Daoy (cell line): ENCODE measurements at regions not wholly inside any gene's neighbourhood (a gene's known extent, or its start where the extent isn't known, plus 50 kb on each side); places are given as distances from the start of the nearest gene placed in this dataset.

Experiments used
- DNase-seq: peaks from one replicate; pipeline ENCODE4 v3.0.0-alpha.2; 2015; ENCODE audit warnings: low read depth

DNA sequence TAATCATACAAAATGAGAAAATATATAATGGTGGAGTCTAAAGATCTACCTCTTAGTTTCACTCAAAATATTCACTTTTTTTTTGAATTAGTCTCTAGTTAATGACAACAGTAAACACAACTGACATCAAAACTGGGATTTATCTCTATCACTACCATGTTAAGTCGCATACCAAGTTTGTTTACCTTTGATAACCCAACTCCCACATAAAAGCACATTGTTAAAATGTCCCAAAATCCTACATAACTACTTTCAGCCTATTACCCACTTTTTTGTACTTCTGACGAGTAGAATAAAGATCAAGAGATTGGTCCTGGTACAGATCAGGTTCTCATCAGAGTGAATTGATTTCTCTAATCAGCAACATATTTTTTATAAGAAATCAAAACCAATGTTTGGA is 518.5 kb downstream of the EPHA3 start:
- DNase-seq, result no peak

DNA sequence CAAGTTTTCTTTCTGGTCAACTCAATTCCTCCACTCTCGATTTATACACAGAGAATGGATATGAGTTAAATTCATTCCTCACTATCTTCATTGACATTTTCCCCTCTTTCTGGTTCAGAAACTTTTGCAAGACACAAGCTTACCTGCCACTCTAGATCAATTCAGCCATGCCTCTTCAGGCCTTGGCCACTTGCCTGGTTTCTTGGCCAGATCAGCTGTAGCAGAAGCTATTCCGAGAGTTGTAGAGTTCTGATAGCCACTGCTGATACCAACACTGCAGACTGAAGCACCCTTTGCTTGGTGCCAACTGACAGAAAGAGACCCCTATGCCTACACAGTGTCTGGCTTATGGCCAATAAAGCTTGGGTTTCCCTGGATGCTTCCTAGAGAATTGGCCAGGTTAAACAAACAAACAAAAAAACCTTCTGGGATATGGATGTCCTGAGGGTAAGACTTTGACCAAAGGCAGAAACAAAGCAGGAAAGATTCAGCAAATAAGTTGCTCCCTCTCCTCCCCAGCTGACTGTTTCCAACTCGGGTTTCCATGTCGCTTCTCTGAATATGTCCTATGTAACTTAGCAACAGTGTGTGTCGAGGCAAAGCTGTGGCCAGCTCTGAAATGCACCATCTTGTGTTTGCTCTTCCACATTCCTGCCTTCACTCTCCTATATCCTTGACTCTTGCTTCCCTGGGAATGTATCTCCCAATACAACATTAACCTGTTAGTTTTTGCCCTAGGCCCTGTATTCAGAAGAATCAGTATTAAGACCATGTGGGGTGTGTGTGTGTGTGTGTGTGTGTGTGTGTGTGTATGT is 521.6 kb downstream of the EPHA3 start:
- no peak for DNase-seq

DNA sequence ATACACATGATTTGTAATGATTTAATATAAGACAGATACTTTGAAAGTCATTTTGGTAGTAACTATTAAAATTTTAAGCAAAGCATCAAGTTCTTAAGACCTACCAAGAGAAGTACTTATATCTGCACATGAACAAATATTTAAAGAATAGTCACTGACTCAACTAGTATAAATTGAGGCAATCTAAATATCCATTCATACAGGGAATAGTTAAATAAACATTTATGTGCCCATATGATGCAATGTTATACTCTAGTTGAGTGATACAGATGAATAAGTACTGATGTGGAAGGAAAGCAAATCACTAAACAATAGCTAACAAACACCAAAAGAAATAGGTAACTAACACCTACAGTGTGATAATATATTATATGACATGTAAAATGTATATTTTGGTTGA is 527.7 kb downstream of the EPHA3 start:
- no peak for DNase-seq

DNA sequence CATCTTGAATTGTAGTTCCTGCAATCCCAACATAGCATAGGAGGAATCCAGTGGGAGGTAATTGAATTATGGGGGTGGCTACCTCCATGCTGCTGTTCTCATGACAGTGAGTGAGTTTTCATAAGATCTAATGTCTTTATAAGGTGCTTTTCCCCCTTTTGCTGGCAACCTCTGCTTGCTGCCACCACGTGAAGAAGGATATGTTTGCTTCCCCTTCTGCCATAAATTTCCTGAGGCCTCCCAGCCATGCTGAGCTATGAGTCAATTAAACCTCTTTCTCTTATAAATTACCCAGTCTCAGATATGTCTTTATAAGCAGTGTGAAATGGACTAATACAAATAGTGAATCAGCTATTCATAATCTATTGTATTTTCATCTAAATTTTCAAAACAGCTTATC is 537.3 kb downstream of the EPHA3 start:
- no peak for DNase-seq

DNA sequence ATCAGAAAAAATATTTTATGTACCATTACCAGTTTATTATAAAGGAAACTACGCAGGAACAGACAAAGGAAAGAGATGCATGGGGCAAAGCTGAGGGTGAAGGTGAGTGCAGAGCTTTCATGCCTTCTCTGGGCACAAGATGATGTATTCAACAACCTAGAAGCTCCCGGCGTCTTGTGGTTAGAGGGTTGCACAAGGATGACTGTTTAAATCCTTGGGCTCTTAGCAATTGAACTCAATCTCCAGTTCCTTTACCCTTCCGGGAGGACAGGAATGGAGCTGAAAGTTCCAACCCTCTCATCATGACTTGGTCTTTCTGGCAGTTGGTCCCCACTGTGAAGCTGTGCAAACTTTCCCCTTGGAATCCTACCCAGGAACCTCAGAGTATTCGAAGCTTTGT is 542.0 kb downstream of the EPHA3 start:
- no peak for DNase-seq

DNA sequence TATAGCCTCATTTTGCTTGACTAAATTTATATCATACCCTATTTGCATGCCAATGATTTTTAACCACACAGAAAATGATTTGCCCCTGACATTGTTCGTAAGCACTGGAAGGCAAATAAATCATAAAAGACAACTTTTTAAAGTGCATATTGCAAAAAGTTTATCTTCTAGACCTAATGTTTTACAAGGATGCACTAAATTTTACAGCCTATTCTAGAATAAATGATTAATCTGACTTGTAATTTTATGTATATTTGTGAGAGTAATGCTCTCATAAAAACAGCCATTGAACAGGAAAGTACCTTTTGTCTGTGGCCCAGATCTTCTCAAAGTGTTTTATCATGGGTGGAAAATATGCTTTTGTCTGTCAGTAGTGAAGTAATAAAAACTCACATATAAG is 546.6 kb downstream of the EPHA3 start:
- no peak for DNase-seq

DNA sequence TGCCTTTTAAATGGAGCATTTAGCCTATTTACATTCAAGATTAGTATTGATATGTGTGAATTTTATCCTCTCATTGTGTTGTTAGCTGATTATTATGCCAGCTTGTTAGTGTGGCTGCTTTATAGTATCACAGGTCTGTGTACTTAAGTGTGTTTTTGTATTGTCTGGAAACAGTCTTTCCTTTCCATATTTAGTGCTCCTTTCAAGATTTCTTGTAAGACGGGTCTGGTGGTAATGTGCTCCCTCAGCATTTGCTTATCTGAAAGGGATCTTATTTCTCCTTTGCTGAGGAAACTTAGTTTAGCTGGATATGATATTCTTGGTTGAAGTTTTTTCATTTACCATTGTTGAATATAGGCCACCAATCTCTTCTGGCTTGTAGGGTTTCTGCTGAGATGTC is 549.0 kb downstream of the EPHA3 start:
- no peak for DNase-seq

DNA sequence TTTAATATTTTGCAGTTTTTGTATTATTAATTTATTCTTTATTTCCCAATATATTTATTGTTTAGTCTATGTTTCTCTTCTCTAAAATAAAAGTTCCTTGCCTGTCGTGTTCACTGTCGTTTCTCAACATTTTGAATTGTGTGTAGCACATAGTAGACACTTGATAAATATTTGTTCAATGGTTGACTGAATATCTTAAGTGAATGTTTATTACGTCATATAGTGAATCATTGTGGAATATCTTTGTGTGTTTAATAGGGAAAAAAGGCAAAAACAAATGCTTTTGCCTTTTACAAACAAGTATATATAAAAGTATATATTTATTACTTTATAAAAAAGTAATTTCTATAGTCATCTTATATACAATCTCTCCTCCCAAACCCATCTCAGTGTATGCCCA is 572.3 kb downstream of the EPHA3 start:
- no peak for DNase-seq

DNA sequence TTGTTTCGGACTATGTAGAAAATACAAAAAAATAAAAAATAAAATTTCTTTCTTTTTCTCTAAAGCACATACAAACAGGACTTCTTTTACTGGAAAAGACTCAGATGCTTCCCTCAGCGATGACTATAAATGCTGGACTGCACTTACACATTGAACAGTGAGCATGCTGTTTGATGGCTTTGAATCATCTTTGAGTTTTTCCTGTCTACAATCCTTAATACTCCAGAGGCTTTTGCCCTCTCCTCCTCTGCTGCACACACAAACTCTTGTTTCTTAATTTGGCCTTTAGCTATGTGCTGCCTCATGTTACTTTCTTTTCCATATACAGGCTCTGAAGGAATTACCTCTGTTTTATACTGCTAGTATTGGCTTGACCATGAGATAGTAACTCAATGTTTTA is 575.1 kb downstream of the EPHA3 start:
- no peak for DNase-seq

DNA sequence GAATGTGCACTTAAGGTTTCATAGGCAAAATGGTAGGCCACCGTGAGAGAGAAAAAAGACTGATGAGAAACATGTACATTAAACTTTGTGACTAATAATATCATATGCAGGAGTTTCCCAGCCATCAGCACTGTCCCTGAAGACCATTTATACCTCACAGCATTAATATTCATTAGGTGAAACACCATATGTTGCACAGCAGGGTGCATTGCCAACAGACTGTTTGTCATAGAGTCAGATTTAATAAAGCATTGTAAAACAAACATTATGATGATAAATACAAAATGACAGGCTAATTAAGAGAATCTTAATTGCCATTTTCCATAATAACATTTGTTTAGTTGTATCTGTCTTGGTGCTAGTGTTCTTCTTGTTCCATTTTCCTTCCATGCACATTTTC is 578.3 kb downstream of the EPHA3 start:
- DNase-seq, result no peak

DNA sequence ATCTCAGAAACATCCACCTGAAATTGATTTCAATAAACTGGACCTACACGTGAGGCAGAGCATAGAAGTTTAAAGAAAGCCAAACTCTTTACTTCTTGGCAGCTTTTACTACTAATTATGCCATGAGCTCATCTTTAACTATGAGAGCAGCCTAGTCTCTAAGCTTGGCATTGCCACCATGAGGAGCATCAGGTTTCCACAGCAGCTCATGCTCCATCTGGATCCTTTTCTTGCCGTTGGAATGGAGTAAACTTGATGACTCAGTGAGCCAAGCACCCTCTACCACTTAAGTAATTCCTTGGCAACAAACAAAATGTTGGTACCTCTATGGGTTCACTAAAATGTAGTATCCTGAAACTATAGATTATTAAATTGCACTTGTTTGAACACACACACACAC is 583.2 kb downstream of the EPHA3 start:
- no peak for DNase-seq

DNA sequence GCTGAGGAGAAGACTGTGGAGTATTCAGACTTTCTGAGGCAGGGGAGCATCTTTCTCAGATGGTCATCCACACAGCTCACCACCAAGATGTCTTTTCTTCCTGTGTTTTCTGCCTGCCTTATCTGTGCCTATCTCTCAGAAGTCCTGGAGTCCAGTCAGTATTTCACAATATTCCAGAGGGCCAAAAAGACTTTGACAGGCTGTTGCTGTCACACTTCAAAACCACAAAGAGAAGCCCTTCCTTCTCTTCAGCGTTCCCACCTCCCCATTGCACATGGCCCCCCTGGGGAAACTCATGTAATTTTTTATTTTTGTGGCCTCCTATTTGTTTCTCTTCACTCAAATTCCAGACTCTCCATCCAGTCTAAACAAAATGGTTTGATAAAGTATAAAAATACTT is 585.2 kb downstream of the EPHA3 start:
- no peak for DNase-seq

DNA sequence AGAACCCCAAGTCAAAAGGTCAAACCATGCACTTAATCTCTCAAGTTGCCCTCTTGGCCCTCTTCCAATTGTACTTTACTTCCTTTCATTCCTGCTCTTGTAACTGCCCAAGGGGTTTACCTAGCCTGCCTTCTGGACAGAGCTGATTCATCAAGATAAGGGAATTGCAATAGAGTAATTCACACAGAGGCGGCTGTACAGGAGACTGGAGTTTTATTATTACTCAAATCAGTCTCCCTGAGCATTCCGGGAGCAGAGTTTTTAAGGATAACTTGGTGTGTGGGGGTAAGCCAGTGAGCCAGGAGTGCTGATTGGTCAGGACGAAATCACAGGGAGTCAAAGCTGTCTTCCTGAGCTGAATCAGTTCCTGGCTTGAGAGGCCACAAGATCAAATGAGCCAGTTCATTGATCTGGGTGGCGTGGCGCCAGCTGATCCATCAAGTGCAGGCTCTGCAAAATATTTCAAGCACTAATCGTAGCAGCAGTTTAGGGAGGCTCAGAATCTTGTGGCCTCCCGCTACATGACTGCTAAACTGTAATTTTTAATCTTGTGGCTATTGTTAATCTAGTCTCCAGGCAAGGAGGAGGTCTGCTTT is 590.0 kb downstream of the EPHA3 start:
- no peak for DNase-seq

DNA sequence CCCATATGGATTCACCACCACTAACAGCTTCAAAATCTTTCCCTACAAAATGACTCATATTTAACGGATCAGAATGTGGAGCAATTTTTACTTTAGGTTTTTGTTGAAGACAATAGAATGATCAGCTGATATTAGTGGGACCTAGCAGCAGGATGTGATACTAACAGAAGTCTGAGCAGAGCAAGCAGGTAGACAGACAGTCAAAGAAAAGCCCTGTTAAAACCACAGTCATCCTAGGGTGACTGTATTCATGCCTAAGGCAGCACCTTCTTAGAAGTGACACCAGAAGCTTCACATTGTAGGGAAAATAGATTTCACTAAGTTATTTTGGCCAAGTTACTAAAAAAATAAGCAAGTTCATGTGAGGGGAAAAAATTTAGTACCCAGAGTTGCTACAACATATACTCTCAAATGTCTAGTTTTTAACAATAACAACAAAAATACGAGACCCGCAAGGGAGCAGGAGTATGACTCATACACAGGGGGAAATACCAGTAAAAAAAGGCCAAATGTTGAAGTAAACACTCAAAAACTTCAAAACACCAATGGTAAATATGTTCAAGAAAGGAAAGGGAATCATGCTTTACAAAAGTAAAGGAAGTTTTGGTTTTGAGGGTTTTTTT is 590.9 kb downstream of the EPHA3 start:
- no peak for DNase-seq

DNA sequence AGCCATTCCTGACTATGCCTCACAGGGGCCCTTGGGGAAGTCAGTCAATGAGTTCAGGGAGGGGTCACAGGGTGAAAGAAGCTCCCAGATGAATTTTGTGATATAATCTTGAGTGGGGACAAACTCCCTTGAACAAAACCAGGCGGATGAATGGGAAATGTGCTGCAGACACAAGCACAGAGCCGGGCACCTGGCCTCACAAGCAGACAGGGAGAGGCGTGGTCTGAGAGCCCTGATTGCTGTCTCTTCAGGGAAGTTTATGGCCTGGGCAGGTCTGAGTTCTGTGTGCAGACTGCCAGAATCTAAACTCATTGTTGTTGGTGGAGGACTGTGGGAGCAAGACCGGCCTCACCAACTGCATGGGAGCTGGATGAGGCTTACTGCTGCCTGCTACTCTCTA is 591.8 kb downstream of the EPHA3 start:
- no peak for DNase-seq

DNA sequence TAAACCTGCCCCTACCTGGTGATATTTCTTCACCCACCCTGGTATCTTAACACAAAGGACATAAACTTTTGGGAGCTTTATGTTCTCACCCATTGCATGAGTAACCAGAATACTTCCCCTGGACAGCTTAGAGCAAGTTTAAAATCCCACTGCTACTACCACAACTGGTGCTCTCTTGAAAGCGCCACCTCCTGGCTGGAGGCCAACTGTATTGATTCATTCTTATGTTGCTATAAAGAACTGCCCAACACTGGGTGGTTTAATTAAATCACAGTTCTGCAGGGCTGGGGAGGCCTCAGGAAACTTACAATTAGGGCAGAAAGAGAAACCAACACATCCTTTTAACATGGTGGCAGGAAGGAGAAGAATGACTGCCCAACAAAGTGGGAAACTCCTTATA is 592.4 kb downstream of the EPHA3 start:
- DNase-seq, result no peak

DNA sequence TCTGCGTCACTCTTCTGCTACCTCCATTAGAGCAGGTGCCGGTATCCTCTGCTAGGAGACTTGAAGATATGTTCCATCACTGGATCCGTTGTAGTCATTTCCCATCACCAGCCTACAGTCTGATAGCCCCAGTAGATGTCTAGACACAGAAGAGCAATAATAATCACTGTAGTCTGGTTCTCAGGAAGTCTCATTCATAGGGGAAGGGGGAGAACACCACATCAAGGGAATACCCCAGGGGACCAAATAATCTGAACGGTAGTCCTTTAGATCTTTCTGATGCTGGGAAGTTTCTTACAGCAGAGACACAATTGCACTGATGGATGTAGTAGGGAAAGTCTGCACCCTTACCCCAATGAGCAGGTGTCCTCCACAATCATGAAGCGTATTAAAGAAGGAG is 595.0 kb downstream of the EPHA3 start:
- no peak for DNase-seq

DNA sequence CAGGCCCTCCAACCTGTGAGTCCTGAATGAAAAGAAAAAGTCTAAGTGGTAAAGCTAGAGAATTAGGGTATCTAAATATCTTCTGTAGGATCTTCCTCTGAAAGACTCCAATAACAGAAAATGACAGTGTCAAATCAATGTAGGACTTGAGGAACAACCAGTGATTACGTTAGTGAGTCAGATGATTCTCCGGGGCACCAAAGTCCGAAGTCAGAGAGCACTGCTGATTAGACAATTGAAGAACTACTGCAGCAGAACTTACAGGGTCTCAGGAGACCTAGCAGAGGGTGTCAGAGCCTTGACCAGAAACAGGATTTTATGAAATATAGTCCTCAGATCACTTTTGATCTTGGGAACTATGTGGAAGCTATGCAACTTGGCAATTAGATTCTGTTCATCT is 605.8 kb downstream of the EPHA3 start:
- DNase-seq, result no peak

DNA sequence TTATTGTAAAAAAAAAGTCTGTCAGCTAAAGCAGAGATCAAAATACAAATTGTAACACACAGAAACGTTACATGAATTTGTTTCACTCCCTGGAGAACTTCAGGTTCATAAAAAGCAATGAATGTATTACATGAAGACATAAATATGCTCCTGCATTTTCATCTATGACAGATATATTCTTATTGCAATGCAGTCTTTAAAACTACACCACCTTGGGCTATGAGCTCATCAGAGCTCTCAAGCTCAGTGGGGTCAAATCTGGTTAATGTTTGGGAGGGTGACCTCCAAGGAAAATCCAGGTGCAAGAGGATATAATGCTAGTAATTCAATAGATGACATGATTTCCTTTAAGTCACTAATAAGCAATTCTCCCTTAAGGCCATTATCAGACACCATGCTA is 606.8 kb downstream of the EPHA3 start:
- no peak for DNase-seq

DNA sequence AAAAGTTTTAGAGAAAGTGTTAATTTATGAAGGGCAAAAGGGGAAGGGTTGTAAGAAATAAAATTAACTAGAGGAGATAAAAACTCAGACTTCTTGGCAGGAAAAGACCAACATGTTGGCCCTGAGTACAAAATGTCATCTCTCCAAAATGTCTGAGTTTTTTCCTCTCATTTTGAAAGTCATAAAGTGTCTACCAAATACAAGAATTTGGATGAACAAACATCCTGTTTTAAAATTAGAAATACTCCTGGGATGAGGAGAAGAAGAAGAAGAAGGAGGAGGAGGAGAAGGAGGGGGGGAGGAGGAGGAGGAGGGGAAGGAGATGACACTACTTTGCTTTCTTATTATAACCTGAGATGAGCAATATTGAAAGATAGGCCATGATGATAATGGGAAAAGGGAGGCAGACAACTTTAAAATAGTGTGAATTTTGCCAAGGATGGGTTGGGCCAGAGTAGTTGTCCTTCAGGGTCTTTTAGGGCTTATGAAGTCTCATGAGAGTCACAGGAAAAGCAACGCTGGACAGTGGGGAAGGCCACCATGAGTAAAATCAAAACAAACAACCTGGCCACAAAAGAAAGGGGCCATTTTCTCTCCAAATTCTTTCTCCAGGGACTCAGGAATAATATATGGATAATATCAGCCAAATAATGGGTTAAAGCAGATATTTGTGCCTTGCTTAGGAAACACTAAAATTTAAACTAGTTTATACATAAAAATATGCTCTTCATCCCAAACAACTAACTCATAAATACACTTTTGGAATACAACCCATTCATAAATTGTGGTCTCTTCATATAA is 632.9 kb downstream of the EPHA3 start:
- no peak for DNase-seq

DNA sequence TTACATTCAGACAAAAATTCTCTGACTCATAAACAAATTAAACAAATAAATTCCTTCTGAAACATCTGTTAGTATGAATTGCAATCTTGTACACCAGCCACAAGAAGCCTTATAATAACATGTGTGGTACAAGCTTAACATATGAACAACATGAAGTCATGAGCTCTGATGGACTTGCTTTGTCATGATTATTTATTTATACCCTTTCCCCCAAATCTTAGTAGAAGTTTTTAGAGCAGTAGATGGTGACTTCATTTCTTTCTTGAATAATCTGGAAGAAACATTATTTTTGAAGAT is 633.4 kb downstream of the EPHA3 start:
- DNase-seq, result no peak

DNA sequence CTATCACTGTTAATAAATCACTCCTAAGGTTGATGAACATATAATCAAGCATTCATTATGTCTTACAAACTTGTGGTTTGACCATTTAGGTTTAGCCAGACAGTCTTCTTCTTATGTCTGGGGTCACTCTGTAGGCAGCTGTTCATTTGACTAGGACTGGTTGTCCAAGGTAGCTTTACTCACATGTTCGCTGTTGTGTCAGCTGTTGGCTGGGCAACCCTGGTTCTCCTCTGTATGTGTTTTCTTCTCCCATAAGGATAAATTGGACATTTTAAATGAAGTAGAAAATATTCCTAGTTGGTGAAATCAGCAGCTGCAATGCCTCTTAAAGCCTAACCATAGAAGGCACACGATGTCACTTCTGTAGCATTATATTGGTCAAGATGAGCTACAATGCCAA is 635.1 kb downstream of the EPHA3 start:
- no peak for DNase-seq
